ACC112 (cell line): ENCODE measurements at regions not wholly inside any gene's neighbourhood (a gene's known extent, or its start where the extent isn't known, plus 50 kb on each side); places are given as distances from the start of the nearest gene placed in this dataset.

Experiments used
- H2AFZ ChIP-seq: fragments of 200-600 bp; sonication (generic); one replicate; pipeline ENCODE4 v1.6.0; 2017; ENCODE audit warnings: antibody characterized with exemption, low read length; ENCODE audit not compliant: unreplicated experiment
- H3K27ac ChIP-seq: fragments of 200-600 bp; sonication (generic); 2 replicates; pipeline ENCODE4 v1.5.1; 2014; ENCODE audit warnings: low read depth, mild to moderate bottlenecking, antibody characterized with exemption, low read length, moderate library complexity
- H3K27me3 ChIP-seq: fragments of 200-600 bp; sonication (generic); 2 replicates; pipeline ENCODE4 v1.6.1; 2014; ENCODE audit warnings: mild to moderate bottlenecking, antibody characterized with exemption, low read length, moderate library complexity, mixed read lengths; ENCODE audit not compliant: insufficient read depth
- H3K36me3 ChIP-seq: fragments of 200-600 bp; sonication (generic); 2 replicates; pipeline ENCODE4 v1.6.1; 2016; ENCODE audit warnings: mild to moderate bottlenecking, antibody characterized with exemption, low read length, moderate library complexity, mixed read lengths; ENCODE audit not compliant: insufficient read depth
- H3K4me1 ChIP-seq: fragments of 200-600 bp; sonication (generic); one replicate; pipeline ENCODE4 v1.6.1; 2016; ENCODE audit warnings: low read length, mixed read lengths; ENCODE audit not compliant: insufficient read depth, unreplicated experiment, control insufficient read depth
- H3K4me3 ChIP-seq: fragments of 200-600 bp; sonication (generic); 2 replicates; pipeline ENCODE4 v1.5.1; 2014; ENCODE audit warnings: mild to moderate bottlenecking, low read depth, low read length
- H3K79me2 ChIP-seq: fragments of 200-600 bp; sonication (generic); one replicate; pipeline ENCODE4 v1.6.0; 2016; ENCODE audit warnings: low read length; ENCODE audit not compliant: control insufficient read depth, unreplicated experiment, insufficient read depth

GRCh38 chr10:78456649-78457400 lies 423.2 kb downstream of the RPS24 start:
- H3K36me3 ChIP-seq: no peaks in the 10 kb centered on the region
- H3K79me2 ChIP-seq: no peaks in the 10 kb centered on the region
- peaks cover 29% of the 10 kb centered on the region for H3K4me1 ChIP-seq
- no peak overlapping the region for H3K4me3 ChIP-seq
- H3K27ac ChIP-seq: no peak overlapping the region
- H2AFZ ChIP-seq: no peak overlapping the region
- peaks cover 48% of the 10 kb centered on the region for H3K27me3 ChIP-seq

GRCh38 chr10:78457804-78458482 lies 424.3 kb downstream of the RPS24 start:
- H3K27me3 ChIP-seq: peaks cover 42% of the 10 kb centered on the region
- H3K27ac ChIP-seq: peak overlapping the region; percentile 23; the same call in 1 of the 2 replicates
- no peaks in the 10 kb centered on the region for H3K36me3 ChIP-seq
- 0 out of 2 replicates have a peak overlapping the region, but pooled peaks have one; percentile 7 for H3K4me3 ChIP-seq
- H2AFZ ChIP-seq: no peak overlapping the region
- H3K79me2 ChIP-seq: no peaks in the 10 kb centered on the region
- H3K4me1 ChIP-seq: peaks cover 29% of the 10 kb centered on the region

- Histone ChIP-seq H3K27ac (peak overlapping the region; percentile 16; the same call in 1 of the 2 replicates), H3K36me3 (no peaks in the 10 kb centered on the region), H3K79me2 (no peaks in the 10 kb centered on the region), H3K4me1 (peaks cover 29% of the 10 kb centered on the region), H3K4me3 (peak overlapping the region; percentile 32; the same call in 1 of the 2 replicates), H2AFZ (no peak overlapping the region), H3K27me3 (peaks cover 33% of the 10 kb centered on the region)
Measured at GRCh38 chr10:78458983-78459638, 425.4 kb downstream of the RPS24 start.

- Histone ChIP-seq H2AFZ (no peak overlapping the region), H3K79me2 (no peaks in the 10 kb centered on the region), H3K27me3 (peaks cover 30% of the 10 kb centered on the region), H3K4me3 (peak overlapping the region; percentile 32; the same call in 1 of the 2 replicates), H3K27ac (peak overlapping the region; percentile 16; the same call in 1 of the 2 replicates), H3K36me3 (no peaks in the 10 kb centered on the region), H3K4me1 (peaks cover 29% of the 10 kb centered on the region)
Measured at GRCh38 chr10:78459639-78460037, 426.0 kb downstream of the RPS24 start.

GRCh38 chr10:78460204-78460603 lies 426.5 kb downstream of the RPS24 start:
- Histone ChIP-seq H3K79me2 (no peaks in the 10 kb centered on the region), H2AFZ (no peak overlapping the region), H3K27me3 (peaks cover 25% of the 10 kb centered on the region), H3K36me3 (no peaks in the 10 kb centered on the region), H3K4me1 (peaks cover 29% of the 10 kb centered on the region), H3K27ac (no peak overlapping the region), H3K4me3 (no peak overlapping the region)

- Histone ChIP-seq H3K36me3 (no peaks in the 10 kb centered on the region), H3K4me3 (no peak overlapping the region), H3K79me2 (no peaks in the 10 kb centered on the region), H3K27ac (no peak overlapping the region), H3K27me3 (peaks cover 21% of the 10 kb centered on the region), H2AFZ (no peak overlapping the region), H3K4me1 (peaks cover 29% of the 10 kb centered on the region)
Measured at GRCh38 chr10:78461333-78461732, 427.7 kb downstream of the RPS24 start.

GRCh38 chr10:78462176-78462575 lies 428.5 kb downstream of the RPS24 start:
- peaks cover 21% of the 10 kb centered on the region for H3K27me3 ChIP-seq
- no peak overlapping the region for H3K4me3 ChIP-seq
- H2AFZ ChIP-seq: no peak overlapping the region
- no peaks in the 10 kb centered on the region for H3K36me3 ChIP-seq
- H3K27ac ChIP-seq: no peak overlapping the region
- H3K79me2 ChIP-seq: no peaks in the 10 kb centered on the region
- peaks cover 27% of the 10 kb centered on the region for H3K4me1 ChIP-seq

- no peak overlapping the region for H3K4me3 ChIP-seq
- H3K27me3 ChIP-seq: peaks cover 21% of the 10 kb centered on the region
- H2AFZ ChIP-seq: no peak overlapping the region
- H3K36me3 ChIP-seq: no peaks in the 10 kb centered on the region
- H3K4me1 ChIP-seq: peaks cover 21% of the 10 kb centered on the region
- H3K27ac ChIP-seq: no peak overlapping the region
- no peaks in the 10 kb centered on the region for H3K79me2 ChIP-seq
Measured at GRCh38 chr10:78462726-78463228, 429.1 kb downstream of the RPS24 start.

- Histone ChIP-seq H3K36me3 (no peaks in the 10 kb centered on the region), H3K79me2 (no peaks in the 10 kb centered on the region), H3K4me1 (peaks cover 6% of the 10 kb centered on the region), H3K4me3 (no peak overlapping the region), H3K27ac (no peak overlapping the region), H3K27me3 (peaks cover 21% of the 10 kb centered on the region), H2AFZ (no peak overlapping the region)
Measured at GRCh38 chr10:78464118-78464855, 430.6 kb downstream of the RPS24 start.

- peaks cover 22% of the 10 kb centered on the region for H3K27me3 ChIP-seq
- no peaks in the 10 kb centered on the region for H3K79me2 ChIP-seq
- no peaks in the 10 kb centered on the region for H3K36me3 ChIP-seq
- no peak overlapping the region for H2AFZ ChIP-seq
- H3K4me1 ChIP-seq: peaks cover under 1% of the 10 kb centered on the region
- H3K27ac ChIP-seq: no peak overlapping the region
- H3K4me3 ChIP-seq: no peak overlapping the region
Measured at GRCh38 chr10:78464856-78465267, 431.2 kb downstream of the RPS24 start.
